ENCODE measurements at regions not wholly inside any gene's neighbourhood (a gene's known extent, or its start where the extent isn't known, plus 50 kb on each side); places are given as distances from the start of the nearest gene placed in this dataset.

DNA sequence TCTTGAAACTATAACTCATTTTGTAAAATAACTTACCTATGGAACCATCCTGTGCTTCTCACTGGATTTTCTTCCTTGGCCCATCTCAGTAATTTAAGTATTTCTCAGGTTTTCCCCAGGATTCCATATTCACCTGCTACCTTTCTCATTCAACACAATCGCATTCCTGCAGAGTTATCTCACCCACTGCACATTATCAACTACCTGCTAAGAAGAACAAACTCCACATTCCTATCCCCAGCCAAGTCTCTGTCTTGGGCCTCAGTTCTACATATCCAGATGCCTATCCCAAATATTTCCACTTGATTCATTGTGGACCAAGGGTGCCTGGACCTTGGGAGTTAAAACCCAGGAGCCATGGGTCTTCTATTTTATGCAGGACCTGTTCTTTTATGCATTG is 60.2 kb upstream of the KCNQ5 start:
- TF ChIP-seq, protein P1, sequence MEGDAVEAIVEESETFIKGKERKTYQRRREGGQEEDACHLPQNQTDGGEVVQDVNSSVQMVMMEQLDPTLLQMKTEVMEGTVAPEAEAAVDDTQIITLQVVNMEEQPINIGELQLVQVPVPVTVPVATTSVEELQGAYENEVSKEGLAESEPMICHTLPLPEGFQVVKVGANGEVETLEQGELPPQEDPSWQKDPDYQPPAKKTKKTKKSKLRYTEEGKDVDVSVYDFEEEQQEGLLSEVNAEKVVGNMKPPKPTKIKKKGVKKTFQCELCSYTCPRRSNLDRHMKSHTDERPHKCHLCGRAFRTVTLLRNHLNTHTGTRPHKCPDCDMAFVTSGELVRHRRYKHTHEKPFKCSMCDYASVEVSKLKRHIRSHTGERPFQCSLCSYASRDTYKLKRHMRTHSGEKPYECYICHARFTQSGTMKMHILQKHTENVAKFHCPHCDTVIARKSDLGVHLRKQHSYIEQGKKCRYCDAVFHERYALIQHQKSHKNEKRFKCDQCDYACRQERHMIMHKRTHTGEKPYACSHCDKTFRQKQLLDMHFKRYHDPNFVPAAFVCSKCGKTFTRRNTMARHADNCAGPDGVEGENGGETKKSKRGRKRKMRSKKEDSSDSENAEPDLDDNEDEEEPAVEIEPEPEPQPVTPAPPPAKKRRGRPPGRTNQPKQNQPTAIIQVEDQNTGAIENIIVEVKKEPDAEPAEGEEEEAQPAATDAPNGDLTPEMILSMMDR (IDR thresholded peaks at IDR 0.05; ENCODE audit: borderline replicate concordance, extremely low read depth, low read length, poor library complexity, severe bottlenecking): no peak
- TF ChIP-seq EZH2 (IDR thresholded peaks at IDR 0.05; ENCODE audit: borderline replicate concordance, low read depth, low read length, severe bottlenecking): no peak
